Astrocyte (in vitro differentiated cells and primary cell): ENCODE measurements at regions not wholly inside any gene's neighbourhood (a gene's known extent, or its start where the extent isn't known, plus 50 kb on each side); places are given as distances from the start of the nearest gene placed in this dataset.
A peak's percentile ranks its signal among the peaks of the same experiment; 100 is the strongest.

Experiments
- DNase-seq: peaks from one replicate; pipeline ENCODE4 v3.0.0-alpha.2; 2010; ENCODE audit warnings: low read depth
- FAIRE-seq: peaks from 2 replicates; lab custom pipeline; 2011; peaks lifted over from hg19 to GRCh38; lab: Jason Lieb, UNC
- H2AFZ ChIP-seq: 2 replicates; pipeline ENCODE4 v1.6.0; 2012; ENCODE audit warnings: low read depth, low read length, inconsistent platforms
- H3K27ac ChIP-seq: 2 replicates; pipeline ENCODE4 v1.5.1; 2011; ENCODE audit warnings: low read depth, low read length, inconsistent platforms
- H3K27me3 ChIP-seq: 2 replicates; pipeline ENCODE4 v1.6.0; 2011; ENCODE audit warnings: low read length, inconsistent platforms; ENCODE audit not compliant: insufficient read depth
- H3K36me3 ChIP-seq: 2 replicates; pipeline ENCODE4 v1.5.1; 2011; ENCODE audit warnings: low read length, inconsistent platforms; ENCODE audit not compliant: insufficient read depth
- H3K4me1 ChIP-seq: 2 replicates; pipeline ENCODE4 v1.5.1; 2011; ENCODE audit warnings: low read length, inconsistent platforms; ENCODE audit not compliant: insufficient read depth
- H3K4me2 ChIP-seq: 2 replicates; pipeline ENCODE4 v1.6.0; 2012; ENCODE audit warnings: low read length, inconsistent platforms
- H3K4me3 ChIP-seq: 2 replicates; pipeline ENCODE4 v1.5.1; 2011; ENCODE audit warnings: low read depth, mild to moderate bottlenecking, low read length, inconsistent platforms; ENCODE audit not compliant: insufficient read depth
- H3K79me2 ChIP-seq: 2 replicates; pipeline ENCODE4 v1.6.0; 2012; ENCODE audit warnings: mild to moderate bottlenecking, low read length, inconsistent platforms; ENCODE audit not compliant: insufficient read depth
- H3K9ac ChIP-seq: 2 replicates; pipeline ENCODE4 v1.6.0; 2012; ENCODE audit warnings: mild to moderate bottlenecking, low read length, inconsistent platforms
- H3K9me3 ChIP-seq: 2 replicates; pipeline ENCODE4 v1.5.1; 2012; ENCODE audit warnings: low read depth, mild to moderate bottlenecking, low read length, inconsistent platforms; ENCODE audit not compliant: insufficient read depth
- H4K20me1 ChIP-seq: 2 replicates; pipeline ENCODE4 v1.6.0; 2012; ENCODE audit warnings: low read length, inconsistent platforms; ENCODE audit not compliant: insufficient read depth
- H3K27ac Mint-ChIP-seq: one replicate; pipeline ENCODE4 v1.8.0; 2021; ENCODE audit warnings: mild to moderate bottlenecking, mixed read lengths; ENCODE audit not compliant: unreplicated experiment
- H3K27me3 Mint-ChIP-seq: one replicate; pipeline ENCODE4 v1.8.0; 2021; ENCODE audit warnings: low read depth, mixed read lengths; ENCODE audit not compliant: unreplicated experiment
- H3K36me3 Mint-ChIP-seq: one replicate; pipeline ENCODE4 v1.8.0; 2021; ENCODE audit warnings: low read depth, mixed read lengths; ENCODE audit not compliant: unreplicated experiment
- H3K4me1 Mint-ChIP-seq: one replicate; pipeline ENCODE4 v1.8.0; 2021; ENCODE audit warnings: low read depth, mixed read lengths; ENCODE audit not compliant: unreplicated experiment
- H3K4me3 Mint-ChIP-seq: one replicate; pipeline ENCODE4 v1.8.0; 2021; ENCODE audit warnings: mild to moderate bottlenecking, moderate library complexity, mixed read lengths; ENCODE audit not compliant: unreplicated experiment
- H3K9me3 Mint-ChIP-seq: one replicate; pipeline ENCODE4 v1.8.0; 2021; ENCODE audit warnings: mild to moderate bottlenecking, mixed read lengths; ENCODE audit not compliant: unreplicated experiment
- CTCF ChIP-seq: IDR thresholded peaks from 2 replicates; pipeline ENCODE4 v1.5.1; 2011; ENCODE audit warnings: low read depth, mild to moderate bottlenecking, inconsistent platforms, low read length, moderate library complexity; ENCODE audit not compliant: insufficient read depth
- EZH2 ChIP-seq: IDR thresholded peaks from 2 replicates; pipeline ENCODE4 v1.6.1; 2012; ENCODE audit warnings: mild to moderate bottlenecking, low read length, inconsistent platforms; ENCODE audit not compliant: insufficient read depth

- Histone ChIP-seq H3K4me2 (no peak overlapping the region), H2AFZ (no peak overlapping the region), H3K9me3 (no peaks in the 10 kb centered on the region), H3K9ac (no peak overlapping the region), H3K79me2 (no peaks in the 10 kb centered on the region), H4K20me1 (no peaks in the 10 kb centered on the region), H3K36me3 (no peaks in the 10 kb centered on the region), H3K4me3 (no peak overlapping the region), H3K27me3 (no peaks in the 10 kb centered on the region), H3K27ac (no peak overlapping the region), H3K4me1 (no peaks in the 10 kb centered on the region)
- Mint-ChIP-seq H3K9me3 (no peaks in the 10 kb centered on the region), H3K27ac (no peak overlapping the region), H3K4me1 (peaks cover 10% of the 10 kb centered on the region), H3K36me3 (no peaks in the 10 kb centered on the region), H3K4me3 (no peak overlapping the region), H3K27me3 (no peaks in the 10 kb centered on the region)
- no peak for TF ChIP-seq CTCF
- TF ChIP-seq EZH2, result no peak
- DNase-seq (no peak), FAIRE-seq (no peak)
These were observed 512.6 kb upstream of the MAP3K7 start for GRCh38 chr6:91099479-91099878.

- Mint-ChIP-seq H3K36me3 (no peaks in the 10 kb centered on the region), H3K4me3 (no peak overlapping the region), H3K27ac (no peak overlapping the region), H3K27me3 (no peaks in the 10 kb centered on the region), H3K9me3 (no peaks in the 10 kb centered on the region), H3K4me1 (peaks cover 12% of the 10 kb centered on the region)
- no peak for DNase-seq
- Histone ChIP-seq H3K4me2 (no peak overlapping the region), H3K79me2 (no peaks in the 10 kb centered on the region), H3K36me3 (no peaks in the 10 kb centered on the region), H3K9ac (no peak overlapping the region), H3K9me3 (no peaks in the 10 kb centered on the region), H3K27me3 (no peaks in the 10 kb centered on the region), H3K27ac (no peak overlapping the region), H3K4me3 (no peak overlapping the region), H2AFZ (no peak overlapping the region), H4K20me1 (no peaks in the 10 kb centered on the region), H3K4me1 (no peaks in the 10 kb centered on the region)
- TF ChIP-seq CTCF (no peak), EZH2 (no peak)
- FAIRE-seq, result no peak
These were observed 511.1 kb upstream of the MAP3K7 start for GRCh38 chr6:91098006-91098405.

- Histone ChIP-seq H3K4me1 (no peaks in the 10 kb centered on the region), H2AFZ (peak overlapping the region; percentile 9), H4K20me1 (no peaks in the 10 kb centered on the region), H3K27ac (no peak overlapping the region), H3K9ac (no peak overlapping the region), H3K4me2 (no peak overlapping the region), H3K79me2 (no peaks in the 10 kb centered on the region), H3K9me3 (no peaks in the 10 kb centered on the region), H3K27me3 (no peaks in the 10 kb centered on the region), H3K36me3 (no peaks in the 10 kb centered on the region), H3K4me3 (no peak overlapping the region)
- Mint-ChIP-seq H3K4me3 (no peak overlapping the region), H3K27ac (no peak overlapping the region), H3K27me3 (no peaks in the 10 kb centered on the region), H3K4me1 (peaks cover 12% of the 10 kb centered on the region), H3K9me3 (no peaks in the 10 kb centered on the region), H3K36me3 (no peaks in the 10 kb centered on the region)
- DNase-seq (peak; percentile 23), FAIRE-seq (no peak)
- TF ChIP-seq CTCF, result no peak
- TF ChIP-seq EZH2, result no peak
These were observed 510.5 kb upstream of the MAP3K7 start for GRCh38 chr6:91097364-91097763.
